Right ventricle myocardium superior (tissue), 1 donor: ENCODE measurements at regions not wholly inside any gene's neighbourhood (a gene's known extent, or its start where the extent isn't known, plus 50 kb on each side); places are given as distances from the start of the nearest gene placed in this dataset.
"Not testable (repeated sequence)": the region's sequence is repeated elsewhere in the genome, so short reads cannot be mapped to it uniquely, and the experiment has no call there.

Experiments used
- ATAC-seq: fragments of 200-7000 bp; cut with Tn5 transposase; one replicate; pipeline ENCODE4 v1.9.1; 2020; ENCODE audit warnings: mild to moderate bottlenecking; ENCODE audit not compliant: poor library complexity
- DNase-seq: peaks from one replicate; pipeline ENCODE4 v3.0.0-alpha.2; 2020
- intact Hi-C: fragments of 100-400 bp; cut with DNase I; formaldehyde crosslinking; loops from one replicate; pipeline ENCODE4 v1.11.2; 2022
- donor health status: DM: no; HTN: yes; CAD: no; lungs with severe emphysema.

DNA sequence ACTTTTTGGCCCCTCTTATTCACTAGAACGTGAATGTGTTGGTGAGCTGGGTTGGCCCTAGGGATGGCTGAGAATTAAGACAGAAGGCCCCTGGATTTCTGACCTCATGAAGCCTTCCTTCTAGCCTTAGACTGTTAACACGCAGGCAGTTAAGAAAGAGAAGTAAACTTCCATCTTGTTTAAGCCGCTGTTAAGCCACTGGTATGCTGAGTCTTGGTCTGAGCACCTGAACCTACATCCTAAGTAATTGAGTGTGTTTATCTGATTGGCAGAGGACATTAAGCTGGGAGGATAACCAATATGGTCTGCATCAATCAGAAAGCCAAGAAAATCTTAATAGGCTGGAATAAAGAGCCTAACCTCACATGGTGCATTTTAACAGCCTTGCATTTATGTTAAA, 535.0 kb upstream of the ARID1B start:
- ATAC-seq (no peak), DNase-seq (no peak)
- intact Hi-C loops, result no loop called here

DNA sequence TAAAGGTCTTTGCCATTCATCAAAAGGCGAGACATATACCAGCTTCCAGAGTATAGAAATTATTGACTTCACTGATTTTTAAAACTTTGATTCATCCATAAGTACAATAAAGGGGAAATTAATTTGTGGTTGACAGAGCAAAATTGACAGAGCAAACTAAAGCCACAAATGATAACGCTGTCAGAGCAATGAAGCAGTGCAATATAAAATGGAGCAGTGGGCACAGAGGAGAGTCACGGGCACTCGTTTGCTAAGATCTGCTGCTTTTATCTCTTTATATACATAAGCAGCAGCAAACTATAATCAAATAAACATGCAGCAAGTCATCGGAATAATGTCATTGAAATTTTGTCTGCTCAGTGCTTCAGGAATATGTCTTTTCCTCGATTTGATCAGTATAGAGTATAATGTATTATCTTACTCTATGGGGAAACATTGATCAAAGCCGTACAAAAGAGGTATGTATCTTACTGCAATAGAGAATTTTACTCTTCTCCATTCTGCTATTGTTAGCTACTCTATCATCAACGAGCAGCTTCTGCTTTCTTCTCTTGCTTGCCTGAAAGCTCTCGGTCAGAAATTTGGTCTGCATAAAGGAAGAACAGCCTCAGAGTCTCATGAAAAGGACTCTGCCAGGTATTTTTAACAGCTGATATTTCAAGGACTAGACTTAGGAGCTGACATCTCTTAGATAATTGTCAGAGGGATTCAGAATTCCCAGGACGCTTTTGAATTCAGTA, 546.0 kb upstream of the ARID1B start:
- ATAC-seq (no peak), DNase-seq (no peak)
- intact Hi-C loops, result no loop called here

DNA sequence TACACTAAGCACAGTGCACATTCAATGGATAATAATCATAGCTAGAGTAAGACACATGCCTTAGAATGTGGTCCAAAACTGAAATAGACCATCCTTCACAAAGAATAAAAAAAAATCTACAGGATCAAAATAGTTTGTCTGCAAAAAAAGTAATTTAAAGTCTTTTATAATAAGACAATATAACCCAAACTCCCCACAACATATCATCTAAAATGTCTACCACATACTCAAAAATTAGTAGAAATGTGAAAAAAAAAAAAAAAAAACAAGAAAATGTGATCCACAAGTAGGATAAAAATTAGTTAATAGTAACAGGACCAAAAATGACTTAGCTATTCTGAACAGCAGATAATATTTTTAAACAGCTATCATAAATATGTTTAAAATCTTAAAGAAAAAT, 557.2 kb upstream of the ARID1B start:
- intact Hi-C loops, result no loop called here
- no peak for DNase-seq
- ATAC-seq, result no peak

- intact Hi-C loops, result no loop called here
These were observed 571.5 kb upstream of the ARID1B start for GRCh38 chr6:156205678-156206077.

DNA sequence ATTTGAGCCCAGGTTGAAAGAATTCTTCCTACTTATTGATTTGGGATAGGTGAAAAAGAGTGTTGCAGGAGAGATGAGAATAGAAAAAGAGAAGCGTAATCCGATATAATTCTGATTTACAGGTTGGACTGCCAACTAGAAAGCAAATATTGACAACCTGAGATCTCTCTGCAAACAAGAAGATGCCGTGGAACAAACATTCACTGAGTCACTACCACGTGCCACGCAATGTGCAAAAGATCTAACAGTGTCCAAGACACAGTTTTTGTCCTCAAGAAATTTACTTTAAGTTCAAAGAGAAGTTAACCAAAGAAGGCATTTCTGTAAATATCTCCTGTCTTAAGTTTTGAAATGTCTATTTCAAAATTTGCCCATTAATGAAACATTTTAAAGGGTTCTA, 578.0 kb upstream of the ARID1B start:
- intact Hi-C loops, result no loop called here
- DNase-seq (no peak), ATAC-seq (no peak)

More at GRCh38 chr6:156205678-156206077, 571.5 kb upstream of the ARID1B start:
- DNase-seq (no peak), ATAC-seq (no peak)

DNA sequence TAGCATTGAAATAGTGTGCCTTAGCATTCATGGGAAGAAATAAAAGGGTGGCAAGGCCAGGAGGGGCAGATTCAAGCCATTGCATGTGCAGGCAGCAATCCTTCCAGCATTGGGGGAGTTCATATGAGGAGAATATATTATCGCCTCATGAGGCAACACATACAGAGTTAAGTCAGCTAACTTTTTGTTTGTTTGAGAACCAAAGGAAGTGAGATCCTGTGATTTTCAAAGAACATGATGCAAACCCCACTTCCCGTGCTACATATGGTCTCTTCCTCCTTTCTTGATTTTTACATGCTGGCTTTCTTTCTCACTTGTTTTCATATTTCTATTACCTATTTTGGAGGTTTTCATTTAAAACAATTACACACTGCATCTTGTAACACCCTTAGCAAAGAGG, 579.7 kb upstream of the ARID1B start:
- ATAC-seq (no peak), DNase-seq (no peak)
- intact Hi-C loops, result no loop called here

- DNase-seq (no peak), ATAC-seq (no peak)
- intact Hi-C loops, result no loop called here
These were observed 582.2 kb upstream of the ARID1B start for GRCh38 chr6:156194981-156195380.

DNA sequence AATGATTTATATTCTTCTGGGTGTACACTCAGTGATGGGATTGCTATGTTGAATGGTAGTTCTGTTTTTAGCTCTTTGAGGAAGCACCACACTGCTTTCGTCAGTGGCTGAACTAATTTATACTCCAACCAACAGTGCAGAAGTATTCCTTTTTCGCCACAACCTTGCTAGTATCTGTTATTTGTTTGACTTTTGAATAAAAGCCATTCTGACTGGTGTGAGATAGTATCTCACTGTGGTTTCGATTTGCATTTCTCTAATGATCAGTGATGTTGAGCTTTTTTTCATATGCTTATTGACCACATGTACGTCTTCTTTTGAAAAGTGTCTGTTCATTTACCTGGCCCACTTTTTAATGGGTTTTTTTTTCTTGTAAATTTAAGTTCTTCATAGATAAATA, 583.8 kb upstream of the ARID1B start:
- DNase-seq, result no peak
- ATAC-seq, result no peak
- intact Hi-C loops, result no loop called here

- intact Hi-C loops, result no loop called here
These were observed 585.3 kb upstream of the ARID1B start for GRCh38 chr6:156191895-156192294.

GRCh38 chr6:156191390-156191789, 585.8 kb upstream of the ARID1B start:
- intact Hi-C loops, ATAC-seq, DNase-seq: not testable (repeated sequence)

More at GRCh38 chr6:156191895-156192294, 585.3 kb upstream of the ARID1B start:
- ATAC-seq, result no peak
- DNase-seq, result no peak

- ATAC-seq, result no peak
- intact Hi-C loops, result no loop called here
- DNase-seq, result no peak
These were observed 586.9 kb upstream of the ARID1B start for GRCh38 chr6:156190270-156190669.

DNA sequence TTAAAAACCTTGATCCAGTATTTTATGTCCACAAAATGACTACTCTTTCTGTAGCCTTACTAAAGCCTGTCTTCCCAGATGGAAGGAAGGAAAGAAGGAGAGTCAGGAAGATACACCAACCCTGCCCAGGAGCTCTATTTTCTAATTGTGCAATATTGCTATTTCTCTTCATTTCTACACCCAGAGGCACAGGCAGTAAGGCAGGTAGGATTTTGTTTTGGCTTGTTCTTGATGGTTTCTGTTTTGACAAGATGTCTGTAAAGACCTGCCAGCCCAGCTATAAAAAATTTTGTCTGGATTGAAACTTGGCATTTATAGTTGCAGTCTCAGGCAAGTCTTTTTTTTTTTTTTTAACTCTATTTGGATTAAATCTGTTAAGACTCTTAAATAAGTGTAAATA, 587.5 kb upstream of the ARID1B start:
- DNase-seq, result no peak
- intact Hi-C loops, result no loop called here
- no peak for ATAC-seq

- no peak for ATAC-seq
- intact Hi-C loops, result no loop called here
- no peak for DNase-seq
These were observed 588.0 kb upstream of the ARID1B start for GRCh38 chr6:156189195-156189594.

GRCh38 chr6:156185113-156185512, 592.1 kb upstream of the ARID1B start:
- no peak for ATAC-seq
- intact Hi-C loops, result no loop called here
- DNase-seq, result no peak

DNA sequence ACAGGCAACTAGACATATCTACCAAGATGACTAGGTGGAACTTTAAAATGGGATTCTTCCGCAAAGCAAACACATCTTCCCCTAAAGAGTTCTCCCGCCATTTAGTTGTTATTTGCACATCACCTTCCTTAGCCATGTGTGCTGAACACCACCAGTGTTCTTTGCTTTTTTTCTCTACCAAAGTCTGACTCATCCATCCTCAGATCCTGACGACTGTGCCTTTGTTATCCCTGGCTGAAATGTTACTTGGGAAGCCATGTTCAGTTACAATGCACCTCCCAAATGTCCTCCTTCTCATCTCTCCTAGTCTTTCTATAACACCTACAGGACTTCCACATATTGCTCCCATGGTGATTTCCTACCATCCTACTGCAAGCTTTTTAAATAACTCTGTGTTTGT, 593.5 kb upstream of the ARID1B start:
- intact Hi-C loops, result no loop called here
- DNase-seq (no peak), ATAC-seq (no peak)

- DNase-seq (no peak), ATAC-seq (no peak)
- intact Hi-C loops, result no loop called here
These were observed 594.8 kb upstream of the ARID1B start for GRCh38 chr6:156182356-156182755.

DNA sequence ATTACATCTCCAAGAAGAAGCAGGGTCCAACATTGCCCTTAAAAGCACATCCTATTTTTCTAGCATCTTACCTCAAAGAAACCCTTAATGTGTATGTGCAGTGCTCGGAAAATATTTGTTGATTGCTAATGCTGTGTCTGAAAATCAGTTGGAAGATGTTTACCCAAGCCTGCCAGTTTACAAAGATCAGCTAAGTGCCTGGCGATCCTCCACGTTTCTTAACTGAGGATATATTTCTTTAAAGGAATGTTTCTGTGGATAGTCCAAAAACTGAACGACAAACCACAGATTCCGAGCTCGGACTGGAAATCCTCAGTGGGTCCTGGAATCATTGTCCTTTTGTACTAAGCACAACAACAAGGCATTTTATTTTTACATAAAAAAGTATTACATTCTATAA, 595.7 kb upstream of the ARID1B start:
- intact Hi-C loops, result no loop called here
- ATAC-seq (no peak), DNase-seq (no peak)

DNA sequence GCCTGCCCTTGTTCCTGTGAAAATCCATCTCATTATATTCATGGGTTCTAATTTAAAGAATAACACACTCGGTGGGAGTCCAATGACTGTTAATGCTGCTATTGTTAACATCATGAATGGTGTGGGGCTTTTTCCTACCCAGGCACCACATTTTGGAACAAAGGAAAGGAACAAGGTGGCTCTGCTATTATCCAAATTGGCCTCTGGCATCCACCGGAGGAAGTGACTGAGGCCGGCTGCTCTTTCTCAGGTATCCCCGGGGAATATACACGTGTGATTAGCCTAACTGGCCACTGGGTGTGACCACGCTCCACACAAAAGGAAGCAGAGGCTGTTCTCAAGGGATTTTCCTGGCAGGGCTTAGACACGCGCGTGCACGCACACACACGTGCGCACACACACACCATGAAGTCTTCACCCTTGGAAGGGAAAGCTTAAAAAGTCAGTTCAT, 601.2 kb upstream of the ARID1B start:
- intact Hi-C loops, result no loop called here
- ATAC-seq (peak; percentile 75), DNase-seq (peak; percentile 52)

- intact Hi-C loops, result no loop called here
These were observed 601.7 kb upstream of the ARID1B start for GRCh38 chr6:156175433-156175832.

GRCh38 chr6:156174031-156174890, 602.9 kb upstream of the ARID1B start:
- no peak for DNase-seq
- intact Hi-C loops, result no loop called here
- no peak for ATAC-seq

More at GRCh38 chr6:156175433-156175832, 601.7 kb upstream of the ARID1B start:
- DNase-seq (no peak), ATAC-seq (no peak)
